Kidney epithelial cell (primary cell): ENCODE measurements at regions not wholly inside any gene's neighbourhood (a gene's known extent, or its start where the extent isn't known, plus 50 kb on each side); places are given as distances from the start of the nearest gene placed in this dataset.

Experiments
- DNase-seq: peaks from one replicate; pipeline ENCODE4 v3.0.0-alpha.2; 2010; ENCODE audit warnings: low read depth
- H3K27me3 ChIP-seq: 2 replicates; pipeline ENCODE4 v1.6.0; 2011; ENCODE audit warnings: low read length; ENCODE audit not compliant: control insufficient read depth, insufficient read depth
- H3K36me3 ChIP-seq: 2 replicates; pipeline ENCODE4 v1.5.1; 2011; ENCODE audit warnings: low read length; ENCODE audit not compliant: control insufficient read depth, insufficient read depth
- H3K4me3 ChIP-seq: 2 replicates; pipeline ENCODE4 v1.5.1; 2011; ENCODE audit warnings: low read depth, mild to moderate bottlenecking, control low read depth, low read length
- CTCF ChIP-seq: IDR thresholded peaks from 2 replicates; pipeline ENCODE4 v1.5.1; 2011; ENCODE audit warnings: mild to moderate bottlenecking, moderate library complexity, low read length, control low read depth, inconsistent platforms; ENCODE audit not compliant: insufficient read depth, poor library complexity, severe bottlenecking

GRCh38 chr12:67506739-67507138 is 141.8 kb upstream of the DYRK2 start:
- TF ChIP-seq CTCF: no peak
- Histone ChIP-seq H3K36me3 (no peaks in the 10 kb centered on the region), H3K4me3 (no peak overlapping the region), H3K27me3 (no peaks in the 10 kb centered on the region)
- DNase-seq: no peak

- Histone ChIP-seq H3K27me3 (no peaks in the 10 kb centered on the region), H3K36me3 (no peaks in the 10 kb centered on the region), H3K4me3 (no peak overlapping the region)
- no peak for DNase-seq
- no peak for TF ChIP-seq CTCF
These were observed 139.7 kb upstream of the DYRK2 start for GRCh38 chr12:67508830-67509229.

GRCh38 chr12:67509666-67510386 is 138.7 kb upstream of the DYRK2 start:
- no peak for TF ChIP-seq CTCF

GRCh38 chr12:67512061-67512460 is 136.5 kb upstream of the DYRK2 start:
- Histone ChIP-seq H3K27me3 (no peaks in the 10 kb centered on the region), H3K36me3 (no peaks in the 10 kb centered on the region), H3K4me3 (no peak overlapping the region)
- no peak for TF ChIP-seq CTCF
- no peak for DNase-seq

More at GRCh38 chr12:67509666-67510386, 138.7 kb upstream of the DYRK2 start:
- H3K4me3 ChIP-seq: no peak overlapping the region
- DNase-seq: no peak
- H3K36me3 ChIP-seq: no peaks in the 10 kb centered on the region
- no peaks in the 10 kb centered on the region for H3K27me3 ChIP-seq

- no peak for DNase-seq
- no peaks in the 10 kb centered on the region for H3K27me3 ChIP-seq
- no peak overlapping the region for H3K4me3 ChIP-seq
- no peak for TF ChIP-seq CTCF
- no peaks in the 10 kb centered on the region for H3K36me3 ChIP-seq
These were observed 134.0 kb upstream of the DYRK2 start for GRCh38 chr12:67514502-67514901.
